ENCODE measurements at regions not wholly inside any gene's neighbourhood (a gene's known extent, or its start where the extent isn't known, plus 50 kb on each side); places are given as distances from the start of the nearest gene placed in this dataset.

DNA sequence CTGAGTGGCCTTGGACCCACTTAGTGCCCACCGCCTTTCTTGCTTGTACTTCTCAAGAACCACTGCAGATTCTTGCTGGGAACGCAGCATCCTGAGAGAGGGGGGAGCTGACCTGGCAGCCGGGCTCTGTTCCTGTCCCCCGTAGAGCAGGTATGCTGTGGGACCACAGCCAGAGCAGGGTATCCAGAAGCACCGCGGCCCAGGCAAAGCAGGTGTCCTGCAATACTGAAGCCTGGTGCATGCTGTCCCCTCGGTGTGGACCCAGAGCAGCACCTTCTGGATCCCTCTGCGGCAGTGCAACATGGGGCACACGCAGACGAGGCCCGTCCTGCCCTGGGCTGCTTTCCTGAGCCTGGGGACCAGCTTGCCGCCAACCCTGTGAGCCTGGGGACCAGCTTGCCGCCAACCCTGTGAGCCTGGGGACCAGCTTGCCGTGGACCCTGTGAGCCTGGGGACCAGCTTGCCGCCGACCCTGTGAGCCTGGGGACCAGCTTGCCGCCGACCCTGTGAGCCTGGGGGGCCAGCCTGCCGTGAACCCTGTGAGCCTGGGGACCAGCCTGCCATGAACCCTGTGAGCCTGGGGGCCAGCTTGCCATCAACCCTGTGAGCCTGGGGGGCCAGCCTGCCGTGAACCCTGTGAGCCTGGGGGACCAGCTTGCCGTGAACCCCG lies 60.9 kb upstream of the ADGRA1 start:
- no peak overlapping the region for H3K4me3 ChIP-seq (ENCODE audit: low read depth, low read length)
- H3K27me3 ChIP-seq (replicated peaks), result no peaks in the 10 kb centered on the region
- no peaks in the 10 kb centered on the region for H3K36me3 ChIP-seq (replicated peaks)
- TF ChIP-seq CTCF (IDR thresholded peaks at IDR 0.05; ENCODE audit: low read depth, low read length, missing control alignments), result no peak
- no peak for DNase-seq
- in situ Hi-C loops (cut with HindIII; ENCODE audit: low pct_ligation_motif_present, low sequenced_read_pairs), result no loop called here
- no peak overlapping the region for H3K27ac ChIP-seq

GRCh38 chr10:133026171-133026570 lies 61.6 kb upstream of the ADGRA1 start:
- no peaks in the 10 kb centered on the region for H3K36me3 ChIP-seq (replicated peaks)
- no peaks in the 10 kb centered on the region for H3K27me3 ChIP-seq (replicated peaks)
- DNase-seq, result no peak
- in situ Hi-C loops (cut with HindIII; ENCODE audit: low pct_ligation_motif_present, low sequenced_read_pairs), result no loop called here
- H3K4me3 ChIP-seq (ENCODE audit: low read depth, low read length), result no peak overlapping the region
- no peak for TF ChIP-seq CTCF (IDR thresholded peaks at IDR 0.05; ENCODE audit: low read depth, low read length, missing control alignments)
- no peak overlapping the region for H3K27ac ChIP-seq

- no peaks in the 10 kb centered on the region for H3K27me3 ChIP-seq (replicated peaks)
These were observed 62.1 kb upstream of the ADGRA1 start for GRCh38 chr10:133025558-133026090.

DNA sequence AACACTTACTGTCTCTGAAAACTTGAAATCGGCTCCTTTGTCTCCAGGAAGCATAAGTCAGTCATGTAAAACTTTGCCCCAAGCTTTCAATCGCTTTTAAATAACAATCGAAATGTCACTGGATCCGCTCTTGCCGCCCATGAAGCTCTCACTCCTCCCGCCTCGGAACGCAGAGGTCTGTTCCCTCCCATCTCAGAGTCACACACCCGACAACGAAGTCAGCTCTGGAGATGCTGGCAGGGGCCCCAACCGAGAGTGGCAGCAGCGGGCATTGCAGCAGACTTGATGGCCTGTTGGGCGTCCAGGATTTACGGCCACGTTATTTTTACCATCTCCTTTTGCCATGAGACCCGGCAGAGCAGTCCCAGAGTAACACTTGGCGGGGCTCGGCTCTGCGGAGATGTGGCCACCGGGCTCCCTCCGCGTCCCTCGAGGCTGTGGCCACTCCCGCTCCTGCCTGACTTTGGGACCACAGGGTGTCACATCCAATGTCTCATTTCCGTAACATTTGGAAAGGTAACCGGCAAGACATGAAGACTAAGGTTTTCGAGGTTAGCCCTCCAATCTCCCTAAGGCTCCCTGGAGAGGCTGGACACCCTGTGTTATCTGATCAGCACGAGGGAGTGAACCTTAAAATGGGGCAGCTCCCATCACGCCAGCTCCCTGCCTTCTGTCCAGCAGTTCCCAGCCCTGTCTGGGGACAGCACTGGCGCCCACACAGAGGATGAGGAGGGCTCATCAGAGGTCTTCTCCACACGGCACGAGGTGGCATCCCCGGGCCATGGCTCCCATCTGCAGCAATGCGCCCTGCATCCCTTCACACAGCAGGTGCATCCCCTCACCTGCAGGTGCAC lies 62.8 kb upstream of the ADGRA1 start:
- TF ChIP-seq CTCF (IDR thresholded peaks at IDR 0.05; ENCODE audit: low read depth, low read length, missing control alignments), result no peak
- Histone ChIP-seq H3K36me3 (replicated peaks) (no peaks in the 10 kb centered on the region), H3K4me3 (ENCODE audit: low read depth, low read length) (no peak overlapping the region), H3K27ac (no peak overlapping the region), H3K27me3 (replicated peaks) (no peaks in the 10 kb centered on the region)
- no peak for DNase-seq
- in situ Hi-C loops (cut with HindIII; ENCODE audit: low pct_ligation_motif_present, low sequenced_read_pairs), result no loop called here

More at GRCh38 chr10:133025558-133026090, 62.1 kb upstream of the ADGRA1 start:
- DNase-seq, result no peak
- no peaks in the 10 kb centered on the region for H3K36me3 ChIP-seq (replicated peaks)
- H3K27ac ChIP-seq, result no peak overlapping the region
- no peak overlapping the region for H3K4me3 ChIP-seq (ENCODE audit: low read depth, low read length)
- in situ Hi-C loops (cut with HindIII; ENCODE audit: low pct_ligation_motif_present, low sequenced_read_pairs), result no loop called here
- no peak for TF ChIP-seq CTCF (IDR thresholded peaks at IDR 0.05; ENCODE audit: low read depth, low read length, missing control alignments)

DNA sequence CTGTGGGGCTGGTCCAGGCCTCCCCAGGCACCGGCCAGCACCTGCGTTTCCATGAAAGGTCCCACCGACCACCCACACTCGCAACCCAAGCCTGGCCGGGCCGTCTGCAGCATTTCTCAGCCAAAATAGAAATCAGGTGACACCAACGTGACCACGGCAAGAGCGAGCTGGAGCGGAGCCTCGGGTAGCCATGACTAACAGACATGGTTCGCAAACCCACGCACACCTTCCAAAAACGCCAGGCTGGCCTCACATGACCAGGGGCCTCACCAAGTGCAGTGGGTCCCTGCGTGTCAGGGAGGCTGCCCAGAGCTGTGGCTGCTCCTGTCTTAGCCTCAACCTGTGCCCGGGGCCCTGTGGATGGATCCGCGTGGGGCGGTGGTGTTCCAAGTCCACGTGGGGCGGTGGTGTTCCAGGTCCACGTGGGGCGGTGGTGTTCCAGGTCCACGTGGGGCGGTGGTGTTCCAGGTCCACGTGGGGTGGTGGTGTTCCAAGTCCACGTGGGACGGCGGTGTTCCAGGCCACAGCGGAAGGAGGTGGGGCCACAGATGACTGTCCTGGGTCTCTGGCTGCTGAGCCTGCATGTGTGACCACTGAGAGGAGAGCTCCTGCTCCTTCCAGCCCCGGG lies 64.4 kb upstream of the ADGRA1 start:
- in situ Hi-C loops (cut with HindIII; ENCODE audit: low pct_ligation_motif_present, low sequenced_read_pairs), result no loop called here
- DNase-seq, result no peak
- H3K4me3 ChIP-seq (ENCODE audit: low read depth, low read length), result no peak overlapping the region
- no peak for TF ChIP-seq CTCF (IDR thresholded peaks at IDR 0.05; ENCODE audit: low read depth, low read length, missing control alignments)
- H3K27ac ChIP-seq, result no peak overlapping the region
- no peaks in the 10 kb centered on the region for H3K27me3 ChIP-seq (replicated peaks)
- no peaks in the 10 kb centered on the region for H3K36me3 ChIP-seq (replicated peaks)

Data from brain microvascular endothelial cell (primary cell).